ENCODE measurements at regions not wholly inside any gene's neighbourhood (a gene's known extent, or its start where the extent isn't known, plus 50 kb on each side); places are given as distances from the start of the nearest gene placed in this dataset.
"Not testable (repeated sequence)": the region's sequence is repeated elsewhere in the genome, so short reads cannot be mapped to it uniquely, and the experiment has no call there.

- Histone ChIP-seq H3K4me2 (ENCODE audit: low read length) (no peak overlapping the region), H3K9me3 (ENCODE audit: insufficient read depth, low read length) (no peaks in the 10 kb centered on the region), H3K9ac (ENCODE audit: low read length) (no peak overlapping the region), H4K20me1 (ENCODE audit: insufficient read depth, low read length) (no peaks in the 10 kb centered on the region), H2AFZ (ENCODE audit: low read depth, low read length) (no peak overlapping the region), H3K79me2 (ENCODE audit: low read length) (no peaks in the 10 kb centered on the region), H3K36me3 (replicated peaks; ENCODE audit: low read depth, low read length) (no peaks in the 10 kb centered on the region), H3K27ac (ENCODE audit: low read length) (no peak overlapping the region), H3K4me1 (ENCODE audit: low read length) (peaks cover 7% of the 10 kb centered on the region), H3K27me3 (ENCODE audit: low read depth, low read length) (no peaks in the 10 kb centered on the region), H3K4me3 (ENCODE audit: low read length) (no peak overlapping the region)
- TF ChIP-seq EZH2phosphoT487 (IDR thresholded peaks at IDR 0.05; ENCODE audit: low read depth) (no peak), CTCF (IDR thresholded peaks at IDR 0.05; ENCODE audit: low read depth, low read length) (no peak)
These were observed 326.9 kb downstream of the FAT4 start for GRCh38 chr4:125641611-125642010.

- Histone ChIP-seq H3K4me3 (ENCODE audit: low read length) (no peak overlapping the region), H3K27me3 (ENCODE audit: low read depth, low read length) (no peaks in the 10 kb centered on the region), H3K4me1 (ENCODE audit: low read length) (peaks cover 7% of the 10 kb centered on the region), H3K9me3 (ENCODE audit: insufficient read depth, low read length) (no peaks in the 10 kb centered on the region), H3K4me2 (ENCODE audit: low read length) (no peak overlapping the region), H3K36me3 (replicated peaks; ENCODE audit: low read depth, low read length) (no peaks in the 10 kb centered on the region), H2AFZ (ENCODE audit: low read depth, low read length) (no peak overlapping the region), H3K79me2 (ENCODE audit: low read length) (no peaks in the 10 kb centered on the region), H3K27ac (ENCODE audit: low read length) (no peak overlapping the region), H3K9ac (ENCODE audit: low read length) (no peak overlapping the region), H4K20me1 (ENCODE audit: insufficient read depth, low read length) (no peaks in the 10 kb centered on the region)
- TF ChIP-seq CTCF (IDR thresholded peaks at IDR 0.05; ENCODE audit: low read depth, low read length) (no peak), EZH2phosphoT487 (IDR thresholded peaks at IDR 0.05; ENCODE audit: low read depth) (no peak)
These were observed 327.9 kb downstream of the FAT4 start for GRCh38 chr4:125642645-125643044.

GRCh38 chr4:125649452-125649851 lies 334.7 kb downstream of the FAT4 start:
- Histone ChIP-seq H3K4me3 (ENCODE audit: low read length) (no peak overlapping the region), H3K27ac (ENCODE audit: low read length) (no peak overlapping the region), H3K36me3 (replicated peaks; ENCODE audit: low read depth, low read length) (no peaks in the 10 kb centered on the region)

GRCh38 chr4:125650557-125650956 lies 335.8 kb downstream of the FAT4 start:
- no peaks in the 10 kb centered on the region for H3K36me3 ChIP-seq (replicated peaks; ENCODE audit: low read depth, low read length)
- TF ChIP-seq EZH2phosphoT487 (IDR thresholded peaks at IDR 0.05; ENCODE audit: low read depth): no peak
- no peak for TF ChIP-seq CTCF (IDR thresholded peaks at IDR 0.05; ENCODE audit: low read depth, low read length)
- H3K79me2 ChIP-seq (ENCODE audit: low read length): no peaks in the 10 kb centered on the region
- H4K20me1 ChIP-seq (ENCODE audit: insufficient read depth, low read length): no peaks in the 10 kb centered on the region
- no peak overlapping the region for H3K4me3 ChIP-seq (ENCODE audit: low read length)
- H2AFZ ChIP-seq (ENCODE audit: low read depth, low read length): no peak overlapping the region
- H3K9ac ChIP-seq (ENCODE audit: low read length): no peak overlapping the region
- H3K9me3 ChIP-seq (ENCODE audit: insufficient read depth, low read length): no peaks in the 10 kb centered on the region
- H3K27ac ChIP-seq (ENCODE audit: low read length): no peak overlapping the region
- H3K27me3 ChIP-seq (ENCODE audit: low read depth, low read length): no peaks in the 10 kb centered on the region
- no peaks in the 10 kb centered on the region for H3K4me1 ChIP-seq (ENCODE audit: low read length)
- H3K4me2 ChIP-seq (ENCODE audit: low read length): no peak overlapping the region

More at GRCh38 chr4:125649452-125649851, 334.7 kb downstream of the FAT4 start:
- no peaks in the 10 kb centered on the region for H4K20me1 ChIP-seq (ENCODE audit: insufficient read depth, low read length)
- H3K4me1 ChIP-seq (ENCODE audit: low read length): no peaks in the 10 kb centered on the region
- H3K27me3 ChIP-seq (ENCODE audit: low read depth, low read length): no peaks in the 10 kb centered on the region
- no peak overlapping the region for H3K4me2 ChIP-seq (ENCODE audit: low read length)
- H3K9me3 ChIP-seq (ENCODE audit: insufficient read depth, low read length): no peaks in the 10 kb centered on the region
- TF ChIP-seq CTCF (IDR thresholded peaks at IDR 0.05; ENCODE audit: low read depth, low read length): no peak
- TF ChIP-seq EZH2phosphoT487 (IDR thresholded peaks at IDR 0.05; ENCODE audit: low read depth): no peak
- no peaks in the 10 kb centered on the region for H3K79me2 ChIP-seq (ENCODE audit: low read length)
- H3K9ac ChIP-seq (ENCODE audit: low read length): no peak overlapping the region
- no peak overlapping the region for H2AFZ ChIP-seq (ENCODE audit: low read depth, low read length)

- not testable (repeated sequence) for H3K27me3 ChIP-seq (ENCODE audit: low read depth, low read length); H3K4me3 ChIP-seq (ENCODE audit: low read length); H3K9ac ChIP-seq (ENCODE audit: low read length); H3K4me1 ChIP-seq (ENCODE audit: low read length); H3K36me3 ChIP-seq (replicated peaks; ENCODE audit: low read depth, low read length); H3K9me3 ChIP-seq (ENCODE audit: insufficient read depth, low read length); H4K20me1 ChIP-seq (ENCODE audit: insufficient read depth, low read length); H2AFZ ChIP-seq (ENCODE audit: low read depth, low read length); H3K79me2 ChIP-seq (ENCODE audit: low read length); H3K4me2 ChIP-seq (ENCODE audit: low read length); H3K27ac ChIP-seq (ENCODE audit: low read length)
These were observed 337.1 kb downstream of the FAT4 start for GRCh38 chr4:125651707-125652357.
